ENCODE measurements at regions not wholly inside any gene's neighbourhood (a gene's known extent, or its start where the extent isn't known, plus 50 kb on each side); places are given as distances from the start of the nearest gene placed in this dataset.

DNA sequence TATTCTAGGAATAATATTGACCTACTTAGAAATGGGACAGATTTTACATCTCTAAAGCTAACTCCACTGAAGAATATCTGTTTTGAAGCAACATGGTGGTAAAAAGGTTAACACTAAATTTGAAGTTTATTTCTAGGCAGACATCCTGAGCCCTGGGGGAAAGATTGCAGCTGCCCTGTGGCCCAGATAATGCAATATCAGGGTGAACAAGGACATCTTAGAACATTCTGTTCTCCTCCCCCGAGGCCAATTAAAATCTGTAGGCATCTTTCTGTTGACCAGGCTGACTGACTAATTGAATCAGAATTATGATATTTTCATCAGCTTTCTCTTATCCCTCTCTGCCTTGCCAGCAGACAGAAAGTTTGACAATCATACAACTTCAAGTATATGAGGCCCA is 149.8 kb upstream of the DUSP10 start:
- no peaks in the 10 kb centered on the region for H3K79me2 ChIP-seq
- H3K4me1 ChIP-seq: no peaks in the 10 kb centered on the region
- H3K27me3 ChIP-seq (ENCODE audit: control insufficient read depth, insufficient read depth, low read length): no peaks in the 10 kb centered on the region
- H3K27ac ChIP-seq: no peak overlapping the region
- no peaks in the 10 kb centered on the region for H3K9me3 ChIP-seq (ENCODE audit: control insufficient read depth, low read length)
- H3K4me2 ChIP-seq (ENCODE audit: low read length): no peak overlapping the region
- H3K4me3 ChIP-seq (ENCODE audit: low read depth, low read length): no peak overlapping the region
- TF ChIP-seq, protein P1, sequence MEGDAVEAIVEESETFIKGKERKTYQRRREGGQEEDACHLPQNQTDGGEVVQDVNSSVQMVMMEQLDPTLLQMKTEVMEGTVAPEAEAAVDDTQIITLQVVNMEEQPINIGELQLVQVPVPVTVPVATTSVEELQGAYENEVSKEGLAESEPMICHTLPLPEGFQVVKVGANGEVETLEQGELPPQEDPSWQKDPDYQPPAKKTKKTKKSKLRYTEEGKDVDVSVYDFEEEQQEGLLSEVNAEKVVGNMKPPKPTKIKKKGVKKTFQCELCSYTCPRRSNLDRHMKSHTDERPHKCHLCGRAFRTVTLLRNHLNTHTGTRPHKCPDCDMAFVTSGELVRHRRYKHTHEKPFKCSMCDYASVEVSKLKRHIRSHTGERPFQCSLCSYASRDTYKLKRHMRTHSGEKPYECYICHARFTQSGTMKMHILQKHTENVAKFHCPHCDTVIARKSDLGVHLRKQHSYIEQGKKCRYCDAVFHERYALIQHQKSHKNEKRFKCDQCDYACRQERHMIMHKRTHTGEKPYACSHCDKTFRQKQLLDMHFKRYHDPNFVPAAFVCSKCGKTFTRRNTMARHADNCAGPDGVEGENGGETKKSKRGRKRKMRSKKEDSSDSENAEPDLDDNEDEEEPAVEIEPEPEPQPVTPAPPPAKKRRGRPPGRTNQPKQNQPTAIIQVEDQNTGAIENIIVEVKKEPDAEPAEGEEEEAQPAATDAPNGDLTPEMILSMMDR (IDR thresholded peaks at IDR 0.05): no peak
- H3K36me3 ChIP-seq (ENCODE audit: control insufficient read depth, insufficient read depth, low read length): no peaks in the 10 kb centered on the region
- no peak overlapping the region for H3K9ac ChIP-seq
- no peak overlapping the region for H2AFZ ChIP-seq

DNA sequence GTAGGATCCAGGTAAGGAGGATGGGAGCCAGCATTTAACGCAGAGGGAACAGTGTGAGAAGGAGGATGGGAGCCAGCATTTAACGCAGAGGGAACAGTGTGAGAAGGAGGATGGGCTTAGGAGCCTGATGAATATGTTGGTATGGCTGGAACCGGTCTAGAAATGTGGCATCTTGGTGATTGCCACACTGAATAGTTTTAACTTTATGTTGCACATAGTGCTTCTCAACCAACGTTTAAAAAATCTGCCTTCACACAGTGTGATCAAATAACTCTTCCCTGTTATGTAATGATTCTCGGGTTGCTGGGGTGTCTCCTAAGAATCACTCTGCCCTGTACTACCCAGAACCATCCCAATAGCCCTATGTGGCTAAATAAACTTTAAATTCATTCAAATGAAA is 146.9 kb upstream of the DUSP10 start:
- Histone ChIP-seq H3K9ac (no peak overlapping the region), H2AFZ (no peak overlapping the region), H3K27ac (no peak overlapping the region), H3K36me3 (ENCODE audit: control insufficient read depth, insufficient read depth, low read length) (no peaks in the 10 kb centered on the region), H3K4me3 (ENCODE audit: low read depth, low read length) (no peak overlapping the region), H3K79me2 (no peaks in the 10 kb centered on the region), H3K4me2 (ENCODE audit: low read length) (no peak overlapping the region), H3K27me3 (ENCODE audit: control insufficient read depth, insufficient read depth, low read length) (no peaks in the 10 kb centered on the region), H3K4me1 (no peaks in the 10 kb centered on the region), H3K9me3 (ENCODE audit: control insufficient read depth, low read length) (no peaks in the 10 kb centered on the region)
- TF ChIP-seq, protein P1 (IDR thresholded peaks at IDR 0.05): no peak

DNA sequence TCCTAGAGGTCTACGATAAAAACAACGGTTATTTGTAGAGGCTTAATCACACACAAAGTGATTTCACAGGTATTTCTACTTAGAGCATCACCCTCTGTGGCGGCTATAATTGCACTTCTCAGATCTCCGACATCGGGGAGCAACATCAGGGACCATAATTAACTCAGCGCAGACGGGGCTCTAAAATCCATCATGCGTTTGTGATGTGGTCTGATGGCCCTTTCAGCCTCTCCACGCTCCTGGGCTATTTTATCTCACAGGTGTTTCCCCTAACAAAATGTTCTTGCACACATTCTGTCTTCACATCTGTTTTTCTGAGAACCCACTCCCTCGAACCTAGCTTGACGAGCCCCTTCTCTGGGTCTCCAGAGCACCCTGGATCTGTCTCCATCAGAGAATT is 146.3 kb upstream of the DUSP10 start:
- Histone ChIP-seq H3K9me3 (ENCODE audit: control insufficient read depth, low read length) (no peaks in the 10 kb centered on the region), H3K4me1 (no peaks in the 10 kb centered on the region), H2AFZ (no peak overlapping the region), H3K36me3 (ENCODE audit: control insufficient read depth, insufficient read depth, low read length) (no peaks in the 10 kb centered on the region), H3K9ac (no peak overlapping the region), H3K4me2 (ENCODE audit: low read length) (no peak overlapping the region), H3K4me3 (ENCODE audit: low read depth, low read length) (no peak overlapping the region), H3K79me2 (no peaks in the 10 kb centered on the region), H3K27me3 (ENCODE audit: control insufficient read depth, insufficient read depth, low read length) (no peaks in the 10 kb centered on the region), H3K27ac (no peak overlapping the region)
- TF ChIP-seq, protein P1 (IDR thresholded peaks at IDR 0.05): no peak

DNA sequence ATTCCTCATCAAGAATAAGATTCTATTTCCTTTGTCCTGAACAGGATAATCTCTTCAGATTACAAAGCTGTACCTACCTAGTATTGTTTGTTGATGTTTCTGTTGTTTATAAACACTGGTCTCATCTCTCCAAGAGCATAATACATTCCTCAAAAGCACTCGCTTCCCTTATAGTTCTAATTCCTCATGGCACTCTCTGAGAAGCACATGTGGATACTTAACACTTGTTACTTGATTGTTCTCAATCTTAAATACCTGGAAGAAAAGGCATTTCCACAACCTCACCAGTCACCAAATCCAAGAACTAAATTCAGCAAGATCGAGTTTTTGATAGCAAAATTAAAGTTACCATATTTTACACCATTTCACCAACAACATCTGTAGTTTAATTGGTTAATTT is 145.9 kb upstream of the DUSP10 start:
- H3K27me3 ChIP-seq (ENCODE audit: control insufficient read depth, insufficient read depth, low read length): no peaks in the 10 kb centered on the region
- H3K4me1 ChIP-seq: no peaks in the 10 kb centered on the region
- no peak overlapping the region for H3K27ac ChIP-seq
- no peak overlapping the region for H3K4me2 ChIP-seq (ENCODE audit: low read length)
- TF ChIP-seq, protein P1 (IDR thresholded peaks at IDR 0.05): no peak
- H3K79me2 ChIP-seq: no peaks in the 10 kb centered on the region
- H3K9me3 ChIP-seq (ENCODE audit: control insufficient read depth, low read length): no peaks in the 10 kb centered on the region
- no peak overlapping the region for H2AFZ ChIP-seq
- no peaks in the 10 kb centered on the region for H3K36me3 ChIP-seq (ENCODE audit: control insufficient read depth, insufficient read depth, low read length)
- no peak overlapping the region for H3K4me3 ChIP-seq (ENCODE audit: low read depth, low read length)
- no peak overlapping the region for H3K9ac ChIP-seq

DNA sequence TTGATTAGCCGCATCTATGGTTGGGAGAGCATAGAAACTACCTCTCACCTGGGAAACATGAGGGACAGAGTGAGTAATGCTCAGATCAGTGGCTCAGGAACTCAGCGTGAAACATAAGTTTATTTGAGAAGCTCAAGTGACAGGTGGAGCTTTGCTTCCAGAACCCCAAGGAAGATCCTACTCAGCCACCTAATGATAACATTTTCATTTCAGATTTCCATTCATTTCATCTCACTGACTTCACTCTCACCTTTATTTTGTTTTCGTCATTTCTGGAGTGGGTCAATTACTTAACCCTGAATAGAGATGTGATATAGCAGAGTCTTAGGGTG is 145.5 kb upstream of the DUSP10 start:
- Histone ChIP-seq H3K27ac (no peak overlapping the region), H3K4me1 (no peaks in the 10 kb centered on the region), H2AFZ (no peak overlapping the region), H3K9me3 (ENCODE audit: control insufficient read depth, low read length) (no peaks in the 10 kb centered on the region), H3K36me3 (ENCODE audit: control insufficient read depth, insufficient read depth, low read length) (no peaks in the 10 kb centered on the region), H3K9ac (no peak overlapping the region), H3K79me2 (no peaks in the 10 kb centered on the region), H3K4me3 (ENCODE audit: low read depth, low read length) (no peak overlapping the region), H3K27me3 (ENCODE audit: control insufficient read depth, insufficient read depth, low read length) (no peaks in the 10 kb centered on the region), H3K4me2 (ENCODE audit: low read length) (no peak overlapping the region)
- TF ChIP-seq, protein P1 (IDR thresholded peaks at IDR 0.05): no peak
